ENCODE measurements at regions not wholly inside any gene's neighbourhood (a gene's known extent, or its start where the extent isn't known, plus 50 kb on each side); places are given as distances from the start of the nearest gene placed in this dataset.

- TF ChIP-seq TAF1 (conservative IDR thresholded peaks at IDR 0.05), result no peak
- TF ChIP-seq, protein P1, sequence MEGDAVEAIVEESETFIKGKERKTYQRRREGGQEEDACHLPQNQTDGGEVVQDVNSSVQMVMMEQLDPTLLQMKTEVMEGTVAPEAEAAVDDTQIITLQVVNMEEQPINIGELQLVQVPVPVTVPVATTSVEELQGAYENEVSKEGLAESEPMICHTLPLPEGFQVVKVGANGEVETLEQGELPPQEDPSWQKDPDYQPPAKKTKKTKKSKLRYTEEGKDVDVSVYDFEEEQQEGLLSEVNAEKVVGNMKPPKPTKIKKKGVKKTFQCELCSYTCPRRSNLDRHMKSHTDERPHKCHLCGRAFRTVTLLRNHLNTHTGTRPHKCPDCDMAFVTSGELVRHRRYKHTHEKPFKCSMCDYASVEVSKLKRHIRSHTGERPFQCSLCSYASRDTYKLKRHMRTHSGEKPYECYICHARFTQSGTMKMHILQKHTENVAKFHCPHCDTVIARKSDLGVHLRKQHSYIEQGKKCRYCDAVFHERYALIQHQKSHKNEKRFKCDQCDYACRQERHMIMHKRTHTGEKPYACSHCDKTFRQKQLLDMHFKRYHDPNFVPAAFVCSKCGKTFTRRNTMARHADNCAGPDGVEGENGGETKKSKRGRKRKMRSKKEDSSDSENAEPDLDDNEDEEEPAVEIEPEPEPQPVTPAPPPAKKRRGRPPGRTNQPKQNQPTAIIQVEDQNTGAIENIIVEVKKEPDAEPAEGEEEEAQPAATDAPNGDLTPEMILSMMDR (IDR thresholded peaks at IDR 0.05; ENCODE audit: low read depth, low read length, missing input control), result no peak
- TF ChIP-seq, protein P2, sequence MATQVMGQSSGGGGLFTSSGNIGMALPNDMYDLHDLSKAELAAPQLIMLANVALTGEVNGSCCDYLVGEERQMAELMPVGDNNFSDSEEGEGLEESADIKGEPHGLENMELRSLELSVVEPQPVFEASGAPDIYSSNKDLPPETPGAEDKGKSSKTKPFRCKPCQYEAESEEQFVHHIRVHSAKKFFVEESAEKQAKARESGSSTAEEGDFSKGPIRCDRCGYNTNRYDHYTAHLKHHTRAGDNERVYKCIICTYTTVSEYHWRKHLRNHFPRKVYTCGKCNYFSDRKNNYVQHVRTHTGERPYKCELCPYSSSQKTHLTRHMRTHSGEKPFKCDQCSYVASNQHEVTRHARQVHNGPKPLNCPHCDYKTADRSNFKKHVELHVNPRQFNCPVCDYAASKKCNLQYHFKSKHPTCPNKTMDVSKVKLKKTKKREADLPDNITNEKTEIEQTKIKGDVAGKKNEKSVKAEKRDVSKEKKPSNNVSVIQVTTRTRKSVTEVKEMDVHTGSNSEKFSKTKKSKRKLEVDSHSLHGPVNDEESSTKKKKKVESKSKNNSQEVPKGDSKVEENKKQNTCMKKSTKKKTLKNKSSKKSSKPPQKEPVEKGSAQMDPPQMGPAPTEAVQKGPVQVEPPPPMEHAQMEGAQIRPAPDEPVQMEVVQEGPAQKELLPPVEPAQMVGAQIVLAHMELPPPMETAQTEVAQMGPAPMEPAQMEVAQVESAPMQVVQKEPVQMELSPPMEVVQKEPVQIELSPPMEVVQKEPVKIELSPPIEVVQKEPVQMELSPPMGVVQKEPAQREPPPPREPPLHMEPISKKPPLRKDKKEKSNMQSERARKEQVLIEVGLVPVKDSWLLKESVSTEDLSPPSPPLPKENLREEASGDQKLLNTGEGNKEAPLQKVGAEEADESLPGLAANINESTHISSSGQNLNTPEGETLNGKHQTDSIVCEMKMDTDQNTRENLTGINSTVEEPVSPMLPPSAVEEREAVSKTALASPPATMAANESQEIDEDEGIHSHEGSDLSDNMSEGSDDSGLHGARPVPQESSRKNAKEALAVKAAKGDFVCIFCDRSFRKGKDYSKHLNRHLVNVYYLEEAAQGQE (IDR thresholded peaks at IDR 0.05), result no peak
- TF ChIP-seq RAD21 (IDR thresholded peaks at IDR 0.05), result no peak
- TF ChIP-seq MAX (IDR thresholded peaks at IDR 0.05), result no peak
- no peak for TF ChIP-seq YY1 (IDR thresholded peaks at IDR 0.05)
- no peak for TF ChIP-seq GABPA (IDR thresholded peaks at IDR 0.05 in 1 of 2, conservative IDR thresholded peaks at IDR 0.05 in 1 of 2)
- TF ChIP-seq, protein P3, sequence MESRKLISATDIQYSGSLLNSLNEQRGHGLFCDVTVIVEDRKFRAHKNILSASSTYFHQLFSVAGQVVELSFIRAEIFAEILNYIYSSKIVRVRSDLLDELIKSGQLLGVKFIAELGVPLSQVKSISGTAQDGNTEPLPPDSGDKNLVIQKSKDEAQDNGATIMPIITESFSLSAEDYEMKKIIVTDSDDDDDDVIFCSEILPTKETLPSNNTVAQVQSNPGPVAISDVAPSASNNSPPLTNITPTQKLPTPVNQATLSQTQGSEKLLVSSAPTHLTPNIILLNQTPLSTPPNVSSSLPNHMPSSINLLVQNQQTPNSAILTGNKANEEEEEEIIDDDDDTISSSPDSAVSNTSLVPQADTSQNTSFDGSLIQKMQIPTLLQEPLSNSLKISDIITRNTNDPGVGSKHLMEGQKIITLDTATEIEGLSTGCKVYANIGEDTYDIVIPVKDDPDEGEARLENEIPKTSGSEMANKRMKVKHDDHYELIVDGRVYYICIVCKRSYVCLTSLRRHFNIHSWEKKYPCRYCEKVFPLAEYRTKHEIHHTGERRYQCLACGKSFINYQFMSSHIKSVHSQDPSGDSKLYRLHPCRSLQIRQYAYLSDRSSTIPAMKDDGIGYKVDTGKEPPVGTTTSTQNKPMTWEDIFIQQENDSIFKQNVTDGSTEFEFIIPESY (IDR thresholded peaks at IDR 0.05), result no peak
Observed at GRCh38 chr5:107320846-107321245, 349.9 kb downstream of the EFNA5 start.

Data from liver (tissue), 3 donors.